HG03354 (cell line): ENCODE measurements at regions not wholly inside any gene's neighbourhood (a gene's known extent, or its start where the extent isn't known, plus 50 kb on each side); places are given as distances from the start of the nearest gene placed in this dataset.

ENCODE experiments used
- ATAC-seq: cut with Tn5 transposase; IDR thresholded peaks from one replicate; pipeline ENCODE4 v1.9.1; 2021; ENCODE audit warnings: mild to moderate bottlenecking; ENCODE audit not compliant: unreplicated experiment, poor library complexity, severe bottlenecking

DNA sequence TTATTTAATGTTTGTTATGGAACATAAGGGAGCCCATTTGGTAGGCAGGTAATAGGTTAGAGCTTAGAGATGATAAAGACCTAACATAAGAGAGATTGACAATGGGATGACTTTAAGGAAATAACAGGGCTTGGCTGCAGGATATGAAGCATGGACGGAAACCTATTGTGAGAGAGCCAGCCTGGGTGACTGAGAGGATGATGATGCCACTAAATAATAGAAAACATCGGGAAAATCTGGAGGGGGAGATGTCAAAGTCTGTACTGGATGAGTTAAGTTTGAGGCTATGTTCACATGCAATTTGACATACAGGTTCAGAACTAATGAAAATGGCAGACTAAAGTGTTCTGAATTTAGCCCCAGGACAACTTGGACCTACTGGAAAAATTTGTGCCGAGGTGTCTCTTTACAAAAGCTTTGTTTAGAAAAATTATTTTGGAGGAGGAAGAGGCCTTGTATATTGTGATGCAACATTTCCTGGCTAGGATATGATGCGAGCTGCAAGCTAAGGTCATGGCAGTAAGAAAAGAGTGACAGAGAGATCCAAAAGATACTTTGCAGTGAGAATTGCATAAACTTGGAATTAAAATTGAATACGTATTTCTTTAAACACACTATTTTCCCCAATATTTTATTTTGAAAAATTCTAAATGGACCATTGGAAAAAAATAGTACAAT is 339.3 kb upstream of the PLET1 start:
- no peak for ATAC-seq

DNA sequence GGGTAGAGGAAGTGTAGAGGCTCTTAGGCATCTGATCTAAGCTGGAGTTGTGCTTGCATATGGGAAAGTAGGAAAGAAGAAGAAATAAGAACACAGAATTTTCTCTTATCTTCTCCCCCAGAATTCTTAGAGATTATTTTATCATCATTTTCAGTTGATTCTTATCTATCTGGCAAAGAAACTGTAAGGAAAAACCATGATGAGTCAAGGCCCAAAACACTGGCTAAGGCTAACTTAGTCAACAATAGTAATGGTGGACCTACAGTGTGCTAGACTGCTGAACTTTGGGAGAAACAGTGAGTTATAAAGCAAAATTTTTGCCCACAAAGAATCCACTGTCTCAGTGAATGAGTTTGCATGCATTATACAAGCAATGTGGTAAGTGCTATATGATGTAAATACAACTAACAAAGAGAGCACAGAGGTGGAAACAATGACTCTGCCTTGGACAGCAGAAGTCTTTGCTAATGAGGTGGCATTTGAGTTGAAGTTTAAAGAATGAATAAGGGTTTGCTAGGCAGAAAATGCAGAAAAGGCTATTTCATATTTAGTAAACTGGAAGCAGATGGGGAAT is 344.5 kb upstream of the PLET1 start:
- ATAC-seq, result no peak

DNA sequence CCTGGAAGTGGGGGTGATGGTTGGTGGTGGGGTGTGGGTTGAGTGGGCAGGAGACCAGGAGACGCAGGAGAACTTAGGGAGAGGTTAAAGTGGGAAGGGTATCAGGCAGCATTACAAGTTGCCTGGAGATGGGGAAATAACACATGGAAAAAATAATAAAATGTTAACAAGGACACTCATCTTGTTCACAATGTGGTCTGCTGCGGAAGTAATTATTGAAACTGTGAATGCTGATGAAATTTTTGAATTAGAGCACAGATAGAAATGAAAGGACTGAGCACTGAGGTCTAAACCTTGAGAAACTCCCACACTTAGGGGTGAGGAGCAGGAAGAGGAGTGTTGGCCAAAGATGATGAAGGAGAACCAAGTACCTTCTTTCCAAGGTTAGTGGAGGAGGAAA is 346.0 kb upstream of the PLET1 start:
- no peak for ATAC-seq

DNA sequence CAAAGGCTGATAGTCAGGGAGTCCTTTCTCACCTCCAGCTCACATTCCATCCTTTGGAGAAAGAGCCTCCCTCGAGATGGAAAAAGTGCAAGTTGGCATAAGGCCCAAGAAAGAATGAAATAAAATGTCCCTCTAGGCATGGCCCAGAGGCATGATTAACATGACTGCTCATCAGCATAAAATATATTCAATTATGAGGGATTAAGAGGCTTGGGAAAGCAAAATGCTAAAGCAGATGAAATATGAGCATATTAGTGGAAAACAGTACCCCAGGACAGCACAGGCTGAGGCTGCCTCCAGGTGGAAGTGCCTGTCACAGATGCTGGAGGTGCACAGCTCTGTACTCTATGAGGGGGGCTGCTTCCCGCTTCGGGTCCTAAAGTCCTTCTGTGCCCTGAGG is 347.8 kb upstream of the PLET1 start:
- no peak for ATAC-seq

DNA sequence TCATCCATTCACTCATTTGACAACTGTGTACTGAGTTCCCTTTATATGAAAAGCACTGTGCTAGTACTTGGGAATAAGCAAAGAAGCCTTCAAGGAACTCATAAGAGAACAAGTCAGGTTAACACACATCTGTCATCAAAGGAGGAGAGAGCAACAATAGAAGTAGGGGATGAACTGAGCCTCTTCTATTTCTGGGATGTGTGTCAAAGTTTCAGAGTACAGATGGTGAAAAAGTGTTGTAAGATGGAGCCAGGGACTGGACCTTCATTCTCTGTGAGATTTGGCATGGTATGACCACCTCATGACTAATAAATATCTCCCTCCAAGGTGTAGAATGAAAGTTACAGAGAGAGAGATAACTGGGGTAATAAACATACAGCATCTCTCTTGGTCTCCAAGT is 349.8 kb upstream of the PLET1 start:
- no peak for ATAC-seq

DNA sequence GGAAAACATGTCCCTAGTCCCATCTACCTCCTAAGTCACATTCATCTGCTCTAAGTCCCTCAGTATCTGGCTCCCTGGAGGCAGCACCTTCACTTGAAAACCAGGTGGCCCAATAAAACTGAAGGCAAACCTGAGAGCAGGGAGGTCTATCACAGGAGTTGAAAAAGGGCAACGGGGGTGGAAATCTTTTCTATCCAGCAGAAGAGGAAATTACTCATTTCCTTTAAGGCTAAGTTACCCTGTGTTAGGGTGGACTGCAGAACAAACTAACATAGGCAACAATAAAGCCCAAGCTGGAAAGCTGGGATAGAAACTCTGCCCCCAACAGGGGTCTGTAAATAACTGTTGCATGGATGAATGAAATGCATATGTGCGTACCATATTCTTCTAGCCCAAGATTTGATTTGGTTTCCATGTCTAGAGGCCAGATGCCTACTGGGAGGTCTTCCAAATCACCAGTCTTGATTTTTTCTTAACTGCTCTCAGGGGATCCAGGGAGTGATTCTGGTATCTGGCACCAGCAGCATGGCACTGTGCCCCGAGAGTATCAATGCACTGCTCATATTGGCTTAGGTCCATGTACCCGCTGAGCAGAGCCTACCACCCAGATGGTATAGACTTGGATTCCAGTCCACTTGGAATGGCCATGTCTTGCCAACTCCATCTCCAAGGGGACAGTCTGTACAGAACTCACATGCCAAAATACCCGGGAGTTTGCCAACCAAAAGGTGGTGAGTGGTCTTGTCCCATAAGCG is 350.0 kb upstream of the NCAM1 start:
- ATAC-seq, result no peak

DNA sequence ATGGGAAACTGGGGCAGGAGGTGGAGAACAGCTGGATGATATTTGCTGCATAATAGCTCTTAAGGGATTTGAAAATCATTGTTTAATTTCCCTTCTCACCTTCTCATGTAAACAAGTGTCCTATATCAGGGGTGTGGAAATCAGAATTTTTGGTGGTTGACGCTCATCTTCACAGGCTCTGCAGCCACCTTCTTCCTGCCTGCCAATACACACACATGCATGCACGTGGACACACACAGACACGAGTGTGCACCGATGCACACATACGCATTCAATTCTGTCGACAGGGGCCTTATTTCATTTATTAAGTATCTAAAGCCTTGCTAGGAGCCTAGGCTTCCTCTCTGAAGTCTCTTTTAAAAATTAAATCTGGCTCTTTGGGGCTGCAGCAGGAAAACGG is 349.4 kb upstream of the NCAM1 start:
- no peak for ATAC-seq

DNA sequence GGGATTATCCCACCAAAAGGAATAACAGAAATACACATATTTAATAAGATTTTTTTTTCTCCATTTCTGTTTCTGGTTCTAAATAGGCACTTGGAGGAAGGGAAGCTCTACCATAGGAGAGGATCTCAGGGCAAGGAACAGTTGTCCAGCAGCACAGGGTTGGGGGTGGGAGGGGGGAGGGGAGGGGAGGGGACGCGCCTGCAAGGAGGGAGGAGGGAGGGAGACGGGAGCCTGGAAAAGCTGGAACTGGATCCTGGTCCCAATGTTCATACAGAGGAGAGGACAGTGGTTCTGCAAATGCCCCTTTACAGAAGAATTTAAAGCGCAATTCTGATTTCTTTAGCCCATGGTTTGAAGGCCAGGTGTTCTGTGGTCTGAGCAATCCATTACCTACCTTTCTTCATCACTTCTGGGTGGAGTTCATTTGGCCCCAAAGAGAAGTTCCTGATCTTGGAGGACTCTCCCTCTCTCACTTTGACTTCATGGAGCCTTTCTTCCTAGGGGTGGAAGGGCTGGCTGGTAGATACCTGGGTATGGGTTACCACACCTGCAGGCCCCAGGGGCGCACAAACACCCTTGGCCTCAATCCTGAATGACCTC is 348.9 kb upstream of the NCAM1 start:
- no peak for ATAC-seq

DNA sequence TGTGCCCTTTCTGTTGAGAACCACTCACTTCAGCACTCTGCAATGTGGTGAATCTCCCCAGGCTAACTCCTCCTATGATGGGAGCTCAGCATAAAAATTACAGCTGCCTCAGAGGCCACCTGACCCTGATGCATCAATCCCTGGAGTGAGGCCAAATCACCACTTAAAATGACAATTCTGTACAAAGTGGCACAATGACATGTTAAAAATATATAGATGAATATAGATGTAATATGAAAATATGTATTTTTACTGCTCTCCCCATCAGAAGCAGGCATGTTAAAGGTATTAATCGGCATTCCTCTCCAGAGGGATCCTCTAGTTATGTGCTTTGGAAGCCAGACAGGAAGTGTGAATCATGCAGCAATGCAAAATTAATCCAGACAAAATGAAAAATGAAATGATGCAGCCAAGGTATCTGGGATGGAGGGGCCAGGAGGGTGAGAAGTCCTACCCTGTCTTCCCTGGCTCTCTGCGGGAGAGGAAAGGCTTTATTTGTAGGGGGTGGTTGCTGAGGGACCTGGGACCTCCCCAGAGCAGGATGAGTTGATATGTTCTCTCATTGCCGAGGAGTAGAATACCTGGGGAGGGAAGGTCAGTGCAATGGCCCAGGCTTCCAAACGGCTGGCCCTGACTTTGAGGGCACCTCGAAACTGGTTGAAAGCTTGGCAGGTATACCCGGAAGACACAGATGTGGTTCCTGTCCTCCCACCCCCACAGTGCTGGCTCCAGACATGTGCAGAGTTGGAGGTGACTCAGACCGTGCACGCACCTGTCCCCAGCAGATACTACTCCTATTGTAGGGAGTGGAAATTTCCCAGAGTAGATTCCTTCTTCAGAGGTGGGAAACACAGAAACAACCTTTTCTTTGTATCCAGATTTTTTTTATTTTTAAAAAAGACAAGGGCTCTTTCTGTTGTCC is 347.9 kb upstream of the NCAM1 start:
- ATAC-seq, result no peak

DNA sequence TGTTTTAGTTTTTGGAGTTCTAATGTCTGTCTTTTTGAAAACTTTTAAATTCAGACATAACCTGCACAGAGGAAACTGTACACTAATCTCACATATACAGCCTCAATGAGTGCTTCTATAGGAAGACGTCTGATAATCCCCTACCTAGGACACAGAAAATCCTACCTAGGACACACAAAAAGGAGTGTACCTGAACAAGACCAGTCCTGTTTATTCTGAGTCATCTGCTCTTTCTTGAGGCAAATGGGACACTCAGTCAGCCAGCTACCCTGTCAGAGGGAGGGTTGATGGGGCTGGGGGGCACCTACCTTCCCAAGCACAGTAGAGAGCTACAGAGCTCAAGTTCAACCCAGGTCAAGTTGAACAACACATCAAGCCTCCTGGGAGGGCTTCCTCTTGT is 346.6 kb upstream of the NCAM1 start:
- no peak for ATAC-seq

DNA sequence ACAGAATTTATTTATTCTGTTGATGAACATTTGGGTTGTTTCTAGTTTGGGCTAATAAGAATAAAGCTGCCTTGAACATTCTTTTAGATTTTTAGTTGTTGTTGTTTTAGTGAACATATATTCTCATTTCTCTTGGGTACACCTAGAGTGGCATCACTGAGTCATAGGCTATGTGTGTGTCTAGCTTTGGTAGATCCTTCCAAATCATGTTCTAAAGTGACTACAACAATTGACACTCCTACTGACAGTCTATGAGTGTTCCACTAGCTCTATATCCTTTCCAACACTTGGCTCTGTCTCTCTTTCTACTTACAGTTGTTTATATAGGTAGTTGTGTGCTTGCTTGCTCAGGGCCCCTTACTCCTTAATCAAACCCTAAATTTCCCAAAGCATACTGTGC is 346.0 kb upstream of the NCAM1 start:
- no peak for ATAC-seq

DNA sequence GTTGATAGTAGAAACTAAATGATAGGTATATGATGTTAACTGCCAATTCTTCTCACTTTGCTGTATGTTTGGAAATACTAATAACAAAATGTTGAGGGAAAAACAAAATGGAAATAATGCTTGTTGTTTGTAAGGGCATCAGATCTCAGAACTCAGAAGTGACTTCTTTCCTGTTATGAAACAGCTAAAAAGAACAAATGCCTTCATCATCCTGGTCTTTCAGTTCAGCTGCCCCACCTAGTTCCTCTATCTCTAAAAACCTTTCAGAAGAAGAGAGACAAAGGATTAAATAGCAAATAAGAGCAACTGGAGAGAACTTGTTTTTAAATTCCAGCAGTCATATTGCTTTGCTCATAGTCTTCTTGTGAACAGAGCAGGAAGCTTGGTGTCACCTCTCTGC is 345.3 kb upstream of the NCAM1 start:
- ATAC-seq, result no peak

DNA sequence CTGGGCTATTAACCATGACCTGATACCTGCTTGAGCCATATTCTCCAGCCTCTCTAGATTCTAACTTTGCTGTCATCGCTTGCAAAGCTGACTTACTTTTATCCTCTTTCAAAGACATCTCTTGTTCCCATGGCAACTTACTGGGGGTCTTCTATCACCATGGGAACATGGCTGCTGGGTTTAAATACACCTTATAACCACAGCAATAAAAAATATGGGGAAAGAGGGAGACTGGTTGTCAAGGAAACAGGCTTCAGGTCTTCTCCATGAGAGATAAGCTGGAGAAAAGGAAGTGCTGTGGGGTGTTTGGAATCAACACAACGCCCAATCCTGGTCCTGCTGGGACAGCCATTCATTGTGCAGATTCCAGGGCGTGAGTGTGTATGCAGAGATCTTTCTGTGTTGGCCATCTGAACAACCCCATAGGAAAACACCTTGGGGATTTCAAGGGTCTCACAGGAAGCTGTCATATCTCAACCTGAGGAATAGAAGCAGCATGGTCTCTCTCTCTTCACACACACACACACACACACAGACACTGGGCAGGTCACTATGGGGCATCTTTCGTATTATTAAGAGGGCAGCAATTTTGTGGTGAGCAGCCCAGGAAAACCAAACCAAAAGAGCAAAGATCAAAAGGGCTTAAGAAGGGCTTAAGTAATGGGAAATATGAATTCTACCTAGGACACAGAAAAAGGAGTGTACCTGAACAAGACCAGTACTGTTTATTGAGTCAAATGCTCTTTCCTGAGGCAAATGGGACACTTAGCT is 344.7 kb upstream of the NCAM1 start:
- no peak for ATAC-seq

DNA sequence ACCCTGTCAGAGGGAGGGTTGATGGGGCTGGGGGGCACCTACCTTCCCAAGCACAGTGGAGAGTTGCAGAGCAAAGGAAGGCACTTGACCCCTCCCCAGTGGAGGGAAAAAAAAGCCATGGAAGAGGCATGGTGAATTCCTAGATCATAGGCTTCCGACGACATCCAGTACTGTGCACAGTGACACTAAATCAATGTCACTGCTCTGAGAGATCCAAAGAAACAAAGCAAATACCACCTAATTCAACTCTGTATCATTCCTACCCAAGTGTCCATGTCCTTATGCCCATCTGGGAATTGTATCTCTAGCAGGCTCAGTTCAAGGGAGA is 344.2 kb upstream of the NCAM1 start:
- ATAC-seq, result no peak

DNA sequence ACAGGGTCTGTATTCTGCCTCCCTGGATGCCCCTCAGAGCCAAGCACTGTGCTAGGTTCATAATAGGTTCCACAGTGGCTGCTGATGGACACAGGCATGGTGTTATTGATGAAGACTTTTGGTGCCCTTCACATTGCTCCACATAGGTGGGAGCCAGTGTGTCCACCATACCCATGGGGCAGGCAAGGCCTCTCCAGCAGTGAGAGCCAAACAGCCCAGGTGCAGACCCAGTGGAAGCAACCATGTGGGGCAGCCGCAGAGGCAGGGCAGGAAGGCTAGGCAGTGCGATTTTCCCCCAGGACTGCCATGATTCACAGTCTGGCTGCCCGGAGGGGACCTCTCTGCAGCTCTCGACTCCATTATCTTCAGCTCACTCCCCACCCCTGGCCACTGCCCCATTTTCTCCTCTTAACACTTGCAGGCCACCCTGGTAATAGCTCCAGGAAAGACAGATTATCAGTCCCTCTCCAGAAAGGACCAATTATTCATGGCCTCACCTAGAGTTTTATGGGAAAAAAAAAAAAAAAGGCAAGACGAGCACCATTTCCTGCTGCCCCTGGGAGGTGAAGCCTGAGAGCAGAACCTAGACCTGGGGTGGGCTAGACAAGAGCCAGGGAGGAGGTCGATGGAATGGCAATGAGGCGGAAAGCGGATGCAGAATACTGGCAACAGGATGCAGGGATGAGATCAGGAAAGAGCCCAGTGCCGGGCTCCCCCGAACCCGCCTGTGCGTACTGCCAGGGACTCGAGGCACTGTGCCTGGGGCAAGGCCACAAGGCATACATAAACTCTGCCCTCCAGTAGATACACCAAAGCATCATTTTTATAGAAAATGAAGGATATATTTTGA is 343.0 kb upstream of the NCAM1 start:
- ATAC-seq, result no peak

DNA sequence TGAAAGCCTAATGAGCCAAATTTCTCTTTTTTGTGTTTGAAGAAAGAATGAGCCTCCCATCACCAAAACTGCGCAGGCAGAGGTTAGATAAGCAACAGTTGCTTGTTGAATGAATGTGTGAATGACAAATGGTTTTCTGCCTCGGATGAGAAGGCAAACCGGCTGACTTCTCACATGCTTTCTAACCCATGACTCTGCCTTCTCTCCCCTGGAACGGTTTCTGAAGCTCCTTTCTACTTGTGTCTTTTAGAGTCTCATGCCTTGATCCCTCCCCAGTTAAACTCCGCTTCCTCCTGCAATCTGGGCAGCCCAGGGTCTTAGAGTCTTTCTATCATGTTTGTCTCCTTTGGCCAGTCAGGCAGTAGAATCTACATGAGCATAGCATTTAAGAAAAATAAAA is 342.1 kb upstream of the NCAM1 start:
- ATAC-seq, result no peak

DNA sequence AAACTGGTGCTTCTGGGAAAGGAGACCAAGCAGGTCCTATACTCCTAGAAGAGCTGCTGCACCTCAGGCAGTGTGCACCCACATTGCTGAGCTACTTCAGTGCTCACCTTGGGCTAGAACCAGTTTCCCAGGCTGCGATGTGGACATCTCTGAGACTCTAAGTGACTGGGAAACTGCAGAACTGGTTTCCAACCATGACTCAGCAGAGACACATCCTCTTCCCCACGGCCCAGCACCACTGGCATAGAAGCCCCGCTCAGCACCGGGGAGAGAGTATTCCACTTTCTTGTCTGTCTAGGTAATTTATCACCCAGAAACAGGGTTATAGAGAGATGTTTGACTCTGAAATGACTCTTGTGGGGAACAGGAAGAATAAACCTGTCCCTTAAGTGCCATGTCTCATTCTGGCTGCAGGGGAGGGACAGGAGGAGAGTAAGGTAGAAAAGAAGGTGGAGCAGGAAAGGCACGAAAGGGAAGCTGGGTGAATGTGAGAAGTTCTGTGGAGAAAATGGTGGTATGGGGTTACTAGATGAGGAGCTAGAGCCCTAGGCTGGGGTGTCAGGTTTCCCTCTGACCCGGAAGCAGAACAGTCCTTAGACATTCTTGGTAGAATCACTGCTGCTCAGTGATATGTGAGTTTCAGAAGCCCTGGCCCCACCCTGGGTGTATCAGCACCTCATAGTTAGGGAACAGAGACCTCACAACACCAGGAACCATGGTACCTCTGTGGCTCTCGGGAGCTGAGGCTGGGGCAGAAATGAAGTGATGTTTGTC is 340.4 kb upstream of the NCAM1 start:
- ATAC-seq, result no peak

DNA sequence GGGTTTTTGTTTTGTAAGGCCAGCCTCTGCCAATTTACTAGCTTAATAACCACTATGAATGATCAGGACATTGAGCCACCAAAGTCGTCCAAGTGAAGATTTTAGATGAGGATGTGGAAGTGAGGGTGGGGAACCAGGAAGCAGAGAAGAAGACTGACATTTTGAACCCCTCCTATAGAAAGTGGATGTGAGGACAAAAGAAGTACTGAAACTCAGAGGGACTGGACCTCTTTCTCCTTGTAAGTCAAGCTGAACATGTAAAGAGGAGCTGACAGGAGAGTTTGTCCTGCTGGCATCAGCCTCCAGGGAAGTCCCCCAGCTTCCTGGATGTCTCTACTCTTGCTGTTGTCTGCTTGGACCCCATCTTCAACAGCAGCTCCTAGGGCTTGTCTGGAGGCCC is 338.2 kb upstream of the NCAM1 start:
- ATAC-seq, result no peak
